PC-3 (cell line): ENCODE measurements at regions not wholly inside any gene's neighbourhood (a gene's known extent, or its start where the extent isn't known, plus 50 kb on each side); places are given as distances from the start of the nearest gene placed in this dataset.

Source experiments
- ATAC-seq: fragments of 200-7000 bp; cut with Tn5 transposase; 2 replicates; pipeline ENCODE4 v1.9.1; 2020; ENCODE audit warnings: mild to moderate bottlenecking, moderate library complexity
- BruUV-seq: library from RNA; stranded (reverse); fragments of 400-500 nt; replicated peaks from 2 replicates; lab custom pipeline; 2021; lab: Mats Ljungman, UMichigan
- CTCF ChIA-PET: fragments of 300-600 bp; sonication (Branson Sonifier 250); formaldehyde crosslinking; loops from one replicate; lab custom pipeline; 2022; ENCODE audit warnings: antibody characterized with exemption; lab: Charles Lee
- POLR2A ChIA-PET: fragments of 300-600 bp; sonication (Branson Sonifier 250); formaldehyde crosslinking; loops from one replicate; lab custom pipeline; 2022; ENCODE audit warnings: antibody characterized with exemption; ENCODE audit not compliant: unreplicated experiment; lab: Charles Lee
- DNase-seq: peaks from one replicate; pipeline ENCODE4 v3.0.0-alpha.2; 2015
- H2AFZ ChIP-seq: fragments of 300-600 bp; sonication (generic); 2 replicates; pipeline ENCODE4 v1.6.0; 2016; ENCODE audit warnings: antibody characterized with exemption, low read length
- H3F3A ChIP-seq: fragments of 300-600 bp; sonication (generic); one replicate; pipeline ENCODE4 v1.6.0; 2017; ENCODE audit warnings: antibody characterized with exemption, low read length, control low read depth, mild to moderate bottlenecking; ENCODE audit not compliant: unreplicated experiment
- H3K27ac ChIP-seq: fragments of 300-600 bp; sonication (generic); 2 replicates; pipeline ENCODE4 v1.5.1; 2016; ENCODE audit warnings: mild to moderate bottlenecking, low read length
- H3K27me3 ChIP-seq: fragments of 300-600 bp; sonication (generic); 2 replicates; pipeline ENCODE4 v1.6.1; 2016; ENCODE audit warnings: low read length, mixed read lengths
- H3K36me3 ChIP-seq: fragments of 300-600 bp; sonication (generic); 2 replicates; pipeline ENCODE4 v1.6.1; 2016; ENCODE audit warnings: low read depth, mixed run types, low read length, mixed read lengths
- H3K4me1 ChIP-seq: fragments of 300-600 bp; sonication (generic); 2 replicates; pipeline ENCODE4 v1.5.1; 2016; ENCODE audit warnings: low read length; ENCODE audit not compliant: insufficient read depth
- H3K4me2 ChIP-seq: fragments of 300-600 bp; sonication (generic); 2 replicates; pipeline ENCODE4 v1.6.0; 2016; ENCODE audit warnings: low read length
- H3K4me3 ChIP-seq: fragments of 300-600 bp; sonication (generic); 2 replicates; pipeline ENCODE4 v1.5.1; 2016; ENCODE audit warnings: mild to moderate bottlenecking, low read length, mixed read lengths
- H3K79me2 ChIP-seq: fragments of 300-600 bp; sonication (generic); 2 replicates; pipeline ENCODE4 v1.6.1; 2017; ENCODE audit warnings: low read length, mixed read lengths
- H3K9ac ChIP-seq: fragments of 300-600 bp; sonication (generic); 2 replicates; pipeline ENCODE4 v1.6.0; 2016; ENCODE audit warnings: mild to moderate bottlenecking, low read length
- H3K9me2 ChIP-seq: fragments of 300-600 bp; sonication (generic); replicated peaks from 2 replicates; pipeline ENCODE4 v1.6.1; 2016; ENCODE audit warnings: mixed run types, low read length, mixed read lengths
- H3K9me3 ChIP-seq: fragments of 300-600 bp; sonication (generic); 2 replicates; pipeline ENCODE4 v1.6.1; 2016; ENCODE audit warnings: low read length, mixed read lengths
- H4K20me1 ChIP-seq: fragments of 300-600 bp; sonication (generic); 2 replicates; pipeline ENCODE4 v1.6.1; 2016; ENCODE audit warnings: low read length, mixed read lengths
- EZH2 ChIP-seq: fragments of 300-600 bp; sonication (generic); IDR thresholded peaks from one replicate; pipeline ENCODE4 v1.6.1; 2017; ENCODE audit warnings: antibody characterized with exemption, mild to moderate bottlenecking, low read length; ENCODE audit not compliant: unreplicated experiment
- EZH2phosphoT487 ChIP-seq: fragments of 300-600 bp; sonication (generic); IDR thresholded peaks from 2 replicates; pipeline ENCODE4 v1.6.1; 2018; ENCODE audit warnings: mild to moderate bottlenecking, antibody characterized with exemption, low read length, borderline replicate concordance
- intact Hi-C: fragments of 100-400 bp; cut with micrococcal nuclease; formaldehyde crosslinking; loops from 2 replicates; pipeline ENCODE4 v1.9.0; 2023
- TF ChIP-seq, protein P1 (sequence below): fragments of 300-600 bp; sonication (generic); conservative IDR thresholded peaks from 2 replicates; pipeline ENCODE4 v1.5.1; 2017; ENCODE audit warnings: antibody characterized with exemption, low read depth, mild to moderate bottlenecking, low read length

DNA sequence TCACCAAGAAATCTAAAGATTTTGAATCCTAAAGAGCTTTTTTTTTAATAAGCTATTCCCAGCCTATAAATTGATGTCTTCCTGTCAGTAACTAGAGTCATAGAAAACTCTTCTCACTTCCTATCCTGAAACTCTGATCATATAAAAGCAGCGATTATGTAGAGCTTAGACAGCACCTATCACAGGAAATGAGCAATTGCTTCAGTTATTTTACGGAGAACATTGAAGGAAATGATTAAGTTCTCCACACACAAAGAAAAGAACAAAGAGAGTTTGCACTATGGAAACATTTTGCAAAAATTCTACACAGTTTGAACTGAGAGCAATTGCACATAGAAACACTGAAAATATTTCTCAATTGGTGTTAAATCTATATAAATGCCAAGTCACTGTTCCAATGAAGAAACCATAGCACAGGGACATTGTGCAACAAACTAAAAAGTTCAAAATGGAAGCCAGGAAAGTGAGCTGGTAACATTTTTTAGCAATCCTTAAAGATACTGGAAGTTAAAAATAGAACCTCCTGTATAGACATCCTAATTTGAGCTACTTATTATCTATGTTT lies 291.5 kb upstream of the ARHGEF26 start:
- peak overlapping the region; percentile 25 for H3K9ac ChIP-seq
- no peaks in the 10 kb centered on the region for H3K9me2 ChIP-seq
- H3K4me2 ChIP-seq, result peak overlapping the region; percentile 11
- H3K9me3 ChIP-seq, result no peaks in the 10 kb centered on the region
- intact Hi-C loops, result loop anchor here (1.0 kb wide), 1 partner anchor 51 kb away; no protein-coding TSS in a partner anchor
- ATAC-seq, result peak; percentile 91
- TF ChIP-seq EZH2 (no peak), EZH2phosphoT487 (no peak)
- H3K4me3 ChIP-seq, result no peak overlapping the region
- H2AFZ ChIP-seq, result peak overlapping the region; percentile 20
- CTCF ChIA-PET, result interaction anchor here (1.0 kb wide), 2 partner anchors 94 to 1976 kb away, joined by 3 to 5 read pairs; no protein-coding TSS in a partner anchor
- H3K27me3 ChIP-seq, result no peaks in the 10 kb centered on the region
- DNase-seq, result peak; percentile 74
- H3F3A ChIP-seq, result no peaks in the 10 kb centered on the region
- H4K20me1 ChIP-seq, result no peaks in the 10 kb centered on the region
- peak overlapping the region; percentile 77 for H3K27ac ChIP-seq
- BruUV-seq, result no TSS peak
- no peaks in the 10 kb centered on the region for H3K79me2 ChIP-seq
- H3K36me3 ChIP-seq, result no peaks in the 10 kb centered on the region
- POLR2A ChIA-PET, result no interaction called here
- peaks cover 32% of the 10 kb centered on the region for H3K4me1 ChIP-seq

DNA sequence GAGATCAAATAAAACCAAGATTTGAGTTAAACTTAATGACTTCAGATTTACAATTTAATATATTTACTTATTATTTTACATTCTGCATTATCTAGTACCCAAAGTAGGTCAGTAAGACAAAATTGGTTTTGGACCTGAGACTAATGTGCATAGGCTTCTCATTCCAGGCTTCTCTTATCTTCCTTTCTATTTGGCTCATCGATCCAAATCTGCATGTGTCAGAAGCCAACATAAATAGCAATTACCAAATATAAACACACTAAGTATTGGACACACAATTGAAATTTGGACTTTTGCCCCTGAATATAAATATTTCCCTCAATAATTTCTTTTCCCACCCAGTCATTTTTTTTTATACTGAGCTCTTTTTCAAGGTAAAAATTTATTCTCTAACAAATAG lies 290.6 kb upstream of the ARHGEF26 start:
- H3K9me2 ChIP-seq, result no peaks in the 10 kb centered on the region
- no peaks in the 10 kb centered on the region for H3K27me3 ChIP-seq
- H4K20me1 ChIP-seq, result no peaks in the 10 kb centered on the region
- CTCF ChIA-PET, result interaction anchor here (1.0 kb wide), 1 partner anchor 1975 kb away, joined by 5 read pairs; no protein-coding TSS in a partner anchor
- H3K4me1 ChIP-seq, result peaks cover 32% of the 10 kb centered on the region
- peak overlapping the region; percentile 77 for H3K27ac ChIP-seq
- H2AFZ ChIP-seq, result no peak overlapping the region
- intact Hi-C loops, result no loop called here
- BruUV-seq, result no TSS peak
- DNase-seq (no peak), ATAC-seq (no peak)
- no peak overlapping the region for H3K4me2 ChIP-seq
- TF ChIP-seq, protein P1, sequence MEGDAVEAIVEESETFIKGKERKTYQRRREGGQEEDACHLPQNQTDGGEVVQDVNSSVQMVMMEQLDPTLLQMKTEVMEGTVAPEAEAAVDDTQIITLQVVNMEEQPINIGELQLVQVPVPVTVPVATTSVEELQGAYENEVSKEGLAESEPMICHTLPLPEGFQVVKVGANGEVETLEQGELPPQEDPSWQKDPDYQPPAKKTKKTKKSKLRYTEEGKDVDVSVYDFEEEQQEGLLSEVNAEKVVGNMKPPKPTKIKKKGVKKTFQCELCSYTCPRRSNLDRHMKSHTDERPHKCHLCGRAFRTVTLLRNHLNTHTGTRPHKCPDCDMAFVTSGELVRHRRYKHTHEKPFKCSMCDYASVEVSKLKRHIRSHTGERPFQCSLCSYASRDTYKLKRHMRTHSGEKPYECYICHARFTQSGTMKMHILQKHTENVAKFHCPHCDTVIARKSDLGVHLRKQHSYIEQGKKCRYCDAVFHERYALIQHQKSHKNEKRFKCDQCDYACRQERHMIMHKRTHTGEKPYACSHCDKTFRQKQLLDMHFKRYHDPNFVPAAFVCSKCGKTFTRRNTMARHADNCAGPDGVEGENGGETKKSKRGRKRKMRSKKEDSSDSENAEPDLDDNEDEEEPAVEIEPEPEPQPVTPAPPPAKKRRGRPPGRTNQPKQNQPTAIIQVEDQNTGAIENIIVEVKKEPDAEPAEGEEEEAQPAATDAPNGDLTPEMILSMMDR, result no peak
- no peak for TF ChIP-seq EZH2phosphoT487
- TF ChIP-seq EZH2, result no peak
- no peaks in the 10 kb centered on the region for H3K9me3 ChIP-seq
- H3F3A ChIP-seq, result no peaks in the 10 kb centered on the region
- H3K9ac ChIP-seq, result peak overlapping the region; percentile 15; the same call in 1 of the 2 replicates
- no peak overlapping the region for H3K4me3 ChIP-seq
- POLR2A ChIA-PET, result no interaction called here
- H3K36me3 ChIP-seq, result no peaks in the 10 kb centered on the region
- H3K79me2 ChIP-seq, result no peaks in the 10 kb centered on the region

GRCh38 chr3:153835540-153835939 lies 285.6 kb upstream of the ARHGEF26 start:
- intact Hi-C loops, result loop anchor here (1.0 to 5.0 kb wide), 2 partner anchors 67 to 92 kb away; no protein-coding TSS in a partner anchor
- DNase-seq (peak; percentile 32), ATAC-seq (peak; percentile 33; the same call in 1 of the 2 replicates)
- TF ChIP-seq EZH2phosphoT487, result no peak
- TF ChIP-seq, protein P1, result peak; percentile 52
- no peak for TF ChIP-seq EZH2
- no peaks in the 10 kb centered on the region for H3K79me2 ChIP-seq
- H3K9me2 ChIP-seq, result no peaks in the 10 kb centered on the region
- H3K36me3 ChIP-seq, result no peaks in the 10 kb centered on the region
- ChIA-PET POLR2A (no interaction called here), CTCF (interaction anchor here (0.5 to 0.9 kb wide), 2 partner anchors 13 to 64 kb away, joined by 3 to 4 read pairs; no protein-coding TSS in a partner anchor)
- H4K20me1 ChIP-seq, result no peaks in the 10 kb centered on the region
- no TSS peak for BruUV-seq
- H3K27me3 ChIP-seq, result no peaks in the 10 kb centered on the region
- no peak overlapping the region for H3K4me2 ChIP-seq
- H2AFZ ChIP-seq, result no peak overlapping the region
- H3K4me1 ChIP-seq, result peaks cover 10% of the 10 kb centered on the region
- H3K4me3 ChIP-seq, result no peak overlapping the region
- H3F3A ChIP-seq, result no peaks in the 10 kb centered on the region
- H3K9ac ChIP-seq, result no peak overlapping the region
- no peak overlapping the region for H3K27ac ChIP-seq
- no peaks in the 10 kb centered on the region for H3K9me3 ChIP-seq
